WTC11 (cell line): ENCODE measurements at regions not wholly inside any gene's neighbourhood (a gene's known extent, or its start where the extent isn't known, plus 50 kb on each side); places are given as distances from the start of the nearest gene placed in this dataset.

Experiments
- ATAC-seq: fragments of 200-7000 bp; cut with Tn5 transposase; 2 replicates; pipeline ENCODE4 v1.10.0; 2021; ENCODE audit warnings: mild to moderate bottlenecking, moderate library complexity
- CTCF ChIA-PET: fragments of 300-600 bp; sonication (Branson Sonifier 250); formaldehyde crosslinking; loops from one replicate; lab custom pipeline; 2021; ENCODE audit warnings: antibody characterized with exemption; lab: Charles Lee
- POLR2A ChIA-PET: fragments of 350-600 bp; sonication (Branson Sonifier 250); formaldehyde crosslinking; loops from one replicate; lab custom pipeline; 2021; ENCODE audit warnings: antibody characterized with exemption; lab: Charles Lee
- DNase-seq: peaks from one replicate; pipeline ENCODE4 v3.0.0; 2021; ENCODE audit warnings: low spot score
- H3K27ac Mint-ChIP-seq: 2 replicates; pipeline ENCODE4 v1.8.0; 2021; ENCODE audit warnings: mixed read lengths
- H3K27me3 Mint-ChIP-seq: 2 replicates; pipeline ENCODE4 v1.8.0; 2021; ENCODE audit warnings: low read depth, mild to moderate bottlenecking, moderate library complexity, mixed read lengths
- H3K36me3 Mint-ChIP-seq: 2 replicates; pipeline ENCODE4 v1.8.0; 2021; ENCODE audit warnings: mixed read lengths
- H3K4me1 Mint-ChIP-seq: 2 replicates; pipeline ENCODE4 v1.8.0; 2022; ENCODE audit warnings: mixed read lengths
- H3K4me3 Mint-ChIP-seq: 2 replicates; pipeline ENCODE4 v1.8.0; 2021; ENCODE audit warnings: mild to moderate bottlenecking, moderate library complexity, mixed read lengths
- H3K9me3 Mint-ChIP-seq: 2 replicates; pipeline ENCODE4 v1.8.0; 2021; ENCODE audit warnings: mixed read lengths
- ATF2 ChIP-seq: sonication (generic); formaldehyde crosslinking; IDR thresholded peaks from 2 replicates; pipeline ENCODE4 v1.8.1; 2022; ENCODE audit warnings: low read depth, missing genetic modification reagents, borderline replicate concordance
- FOXK1 ChIP-seq: sonication (generic); formaldehyde crosslinking; IDR thresholded peaks from 2 replicates; pipeline ENCODE4 v1.8.0; 2022; ENCODE audit warnings: mild to moderate bottlenecking, moderate library complexity, missing genetic modification reagents
- GTF2I ChIP-seq: fragments of 250-450 bp; sonication (Bioruptor Pico); conservative IDR thresholded peaks from 2 replicates; pipeline ENCODE4 v1.4.0; 2021; ENCODE audit warnings: mild to moderate bottlenecking
- KAT7 ChIP-seq: sonication (generic); formaldehyde crosslinking; IDR thresholded peaks from 2 replicates; pipeline ENCODE4 v1.8.1; 2023; ENCODE audit warnings: missing genetic modification reagents, mild to moderate bottlenecking, borderline replicate concordance
- NR2C2 ChIP-seq: sonication (generic); formaldehyde crosslinking; IDR thresholded peaks from 2 replicates; pipeline ENCODE4 v1.8.0; 2022; ENCODE audit warnings: mild to moderate bottlenecking, missing genetic modification reagents
- PRDM15 ChIP-seq: sonication (generic); formaldehyde crosslinking; IDR thresholded peaks from 2 replicates; pipeline ENCODE4 v1.8.0; 2022; ENCODE audit warnings: missing genetic modification reagents
- RORB ChIP-seq: fragments of 250-450 bp; sonication (Bioruptor Pico); IDR thresholded peaks from 2 replicates; pipeline ENCODE4 v1.9.0; 2021; ENCODE audit warnings: mild to moderate bottlenecking
- ZBTB43 ChIP-seq: sonication (generic); formaldehyde crosslinking; IDR thresholded peaks from 2 replicates; pipeline ENCODE4 v1.8.1; 2023; ENCODE audit warnings: mild to moderate bottlenecking, missing genetic modification reagents
- ZNF138 ChIP-seq: sonication (generic); formaldehyde crosslinking; conservative IDR thresholded peaks from 2 replicates; pipeline ENCODE4 v1.8.1; 2022; ENCODE audit warnings: mild to moderate bottlenecking, moderate library complexity, missing genetic modification reagents
- ZNF317 ChIP-seq: sonication (generic); formaldehyde crosslinking; IDR thresholded peaks from 2 replicates; pipeline ENCODE4 v1.8.1; 2023; ENCODE audit warnings: low read depth, mild to moderate bottlenecking, moderate library complexity, missing genetic modification reagents, borderline replicate concordance
- ZNF423 ChIP-seq: fragments of 250-450 bp; sonication (Bioruptor Pico); IDR thresholded peaks from 2 replicates; pipeline ENCODE4 v2.1.2; 2022; ENCODE audit warnings: mild to moderate bottlenecking, moderate library complexity
- ZNF532 ChIP-seq: fragments of 250-450 bp; sonication (Bioruptor Pico); IDR thresholded peaks from 2 replicates; pipeline ENCODE4 v1.9.0; 2021; ENCODE audit warnings: mild to moderate bottlenecking, borderline replicate concordance
- TF ChIP-seq, protein P1 (sequence below): sonication (generic); formaldehyde crosslinking; IDR thresholded peaks from 2 replicates; pipeline ENCODE4 v1.8.1; 2022; ENCODE audit warnings: mild to moderate bottlenecking, moderate library complexity, missing genetic modification reagents

DNA sequence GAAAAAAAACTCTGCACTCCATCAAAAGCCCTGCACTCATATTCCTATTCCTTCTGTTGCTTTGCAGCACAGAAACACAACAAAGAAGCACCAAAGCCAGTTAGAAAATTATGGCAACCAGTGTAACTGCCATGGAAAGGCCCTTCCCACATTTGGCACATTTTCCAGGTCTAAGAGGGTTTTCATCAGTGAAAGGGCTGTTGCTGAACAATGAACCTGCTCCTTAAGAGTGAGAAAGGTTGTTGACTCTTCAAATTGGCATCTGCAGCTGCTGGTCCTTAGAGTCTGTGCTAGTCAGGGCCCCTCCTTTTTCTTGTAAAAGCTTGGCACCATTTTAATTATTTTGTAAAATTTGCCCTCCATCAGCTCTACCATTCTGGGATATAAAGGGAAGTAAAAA lies 378.7 kb upstream of the KITLG start:
- peak overlapping the region; percentile 82 for H3K27ac Mint-ChIP-seq
- DNase-seq (no peak), ATAC-seq (peak; percentile 60)
- TF ChIP-seq ZNF138 (CRISPR knock-in tag) (no peak), KAT7 (no peak), ZBTB43 (CRISPR knock-in tag) (no peak), ATF2 (CRISPR knock-in tag) (no peak), ZNF423 (CRISPR knock-in tag) (no peak), GTF2I (CRISPR knock-in tag) (no peak), NR2C2 (CRISPR knock-in tag) (no peak), ZNF317 (CRISPR knock-in tag) (no peak), PRDM15 (CRISPR knock-in tag) (no peak)
- TF ChIP-seq, protein P1, sequence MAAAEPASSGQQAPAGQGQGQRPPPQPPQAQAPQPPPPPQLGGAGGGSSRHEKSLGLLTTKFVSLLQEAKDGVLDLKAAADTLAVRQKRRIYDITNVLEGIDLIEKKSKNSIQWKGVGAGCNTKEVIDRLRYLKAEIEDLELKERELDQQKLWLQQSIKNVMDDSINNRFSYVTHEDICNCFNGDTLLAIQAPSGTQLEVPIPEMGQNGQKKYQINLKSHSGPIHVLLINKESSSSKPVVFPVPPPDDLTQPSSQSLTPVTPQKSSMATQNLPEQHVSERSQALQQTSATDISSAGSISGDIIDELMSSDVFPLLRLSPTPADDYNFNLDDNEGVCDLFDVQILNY: no peak
- peaks cover 74% of the 10 kb centered on the region for H3K27me3 Mint-ChIP-seq
- ChIA-PET CTCF (no interaction called here), POLR2A (no interaction called here)
- peaks cover 69% of the 10 kb centered on the region for H3K4me1 Mint-ChIP-seq
- no peaks in the 10 kb centered on the region; the same call in 1 of the 2 replicates for H3K9me3 Mint-ChIP-seq
- peak overlapping the region; percentile 45; the same call in 1 of the 2 replicates for H3K4me3 Mint-ChIP-seq
- H3K36me3 Mint-ChIP-seq: no peaks in the 10 kb centered on the region

DNA sequence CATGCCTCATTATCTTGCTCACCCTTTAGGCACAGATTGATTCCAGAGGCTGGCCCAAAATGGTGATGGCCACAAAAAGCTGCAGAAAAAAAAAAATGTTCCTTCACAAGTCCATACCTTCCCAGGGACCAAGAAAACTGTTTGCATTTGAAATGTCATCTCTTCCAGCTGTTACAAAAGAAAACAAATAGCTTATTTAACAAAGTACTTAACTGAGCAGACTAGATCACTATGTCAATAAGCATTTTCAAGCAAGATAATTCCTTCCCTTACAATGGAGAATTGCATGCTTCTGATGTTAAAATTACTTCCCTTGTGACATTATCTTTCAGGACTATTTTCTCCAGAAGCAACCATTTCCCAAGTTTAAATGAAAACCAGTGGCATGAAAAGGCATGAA lies 377.9 kb upstream of the KITLG start:
- ATAC-seq (peak; percentile 67), DNase-seq (no peak)
- Mint-ChIP-seq H3K4me3 (peak overlapping the region; percentile 45), H3K27me3 (peaks cover 82% of the 10 kb centered on the region), H3K36me3 (no peaks in the 10 kb centered on the region), H3K9me3 (no peaks in the 10 kb centered on the region; the same call in 1 of the 2 replicates), H3K4me1 (peaks cover 77% of the 10 kb centered on the region), H3K27ac (peak overlapping the region; percentile 82)
- POLR2A ChIA-PET: interaction anchor here (0.6 kb wide), 1 partner anchor 137 kb away, joined by 3 read pairs; no protein-coding TSS in a partner anchor
- TF ChIP-seq ZNF138 (CRISPR knock-in tag) (no peak), RORB (CRISPR knock-in tag) (peak; percentile 76; the same call in 1 of the 2 replicates), ZNF317 (CRISPR knock-in tag) (no peak), ZNF532 (no peak), FOXK1 (CRISPR knock-in tag) (0 out of 2 replicates have a peak, but pooled peaks have one; percentile 21)
- TF ChIP-seq, all 79 proteins: peak for 2
- CTCF ChIA-PET: interaction anchor here (0.6 kb wide), 1 partner anchor 916 kb away, joined by 3 read pairs; no protein-coding TSS in a partner anchor
